Left renal pelvis (tissue), 4 donors: ENCODE measurements at regions not wholly inside any gene's neighbourhood (a gene's known extent, or its start where the extent isn't known, plus 50 kb on each side); places are given as distances from the start of the nearest gene placed in this dataset.

Source experiments
- DNase-seq, 4 donors: peaks; one replicate each; pipeline ENCODE4 v3.0.0-alpha.2; 2013; ENCODE audit warnings: low read depth in 4 of 4, low spot score in 3 of 4

- peak in 1 of 4 donors; percentile 49 for DNase-seq
Measured at GRCh38 chr2:236793023-236794011, 223.7 kb downstream of the ACKR3 start.

- no peak for DNase-seq
Measured at GRCh38 chr2:236794176-236794957, 224.7 kb downstream of the ACKR3 start.

- DNase-seq: no peak
Measured at GRCh38 chr2:236795169-236795860, 225.7 kb downstream of the ACKR3 start.

GRCh38 chr2:236795861-236796219, 226.2 kb downstream of the ACKR3 start:
- DNase-seq: no peak

- DNase-seq: no peak
Measured at GRCh38 chr2:236796236-236796635, 226.6 kb downstream of the ACKR3 start.

- no peak for DNase-seq
Measured at GRCh38 chr2:236797411-236797810, 227.8 kb downstream of the ACKR3 start.

- DNase-seq: no peak
Measured at GRCh38 chr2:236798491-236798890, 228.9 kb downstream of the ACKR3 start.

GRCh38 chr2:236799391-236800026, 229.9 kb downstream of the ACKR3 start:
- DNase-seq: no peak

- DNase-seq: no peak
Measured at GRCh38 chr2:236802862-236803261, 233.2 kb downstream of the ACKR3 start.

- no peak for DNase-seq
Measured at GRCh38 chr2:236803621-236804020, 234.0 kb downstream of the ACKR3 start.

- no peak for DNase-seq
Measured at GRCh38 chr2:236805800-236806531, 236.3 kb downstream of the ACKR3 start.

GRCh38 chr2:236809716-236810115, 240.1 kb downstream of the ACKR3 start:
- DNase-seq: no peak

- DNase-seq: no peak
Measured at GRCh38 chr2:236811062-236811656, 241.5 kb downstream of the ACKR3 start.

- no peak for DNase-seq
Measured at GRCh38 chr2:236813766-236814165, 244.1 kb downstream of the ACKR3 start.

GRCh38 chr2:236814593-236814992, 245.0 kb downstream of the ACKR3 start:
- DNase-seq: no peak

- no peak for DNase-seq
Measured at GRCh38 chr2:236815746-236816145, 246.1 kb downstream of the ACKR3 start.

GRCh38 chr2:236816197-236817170, 246.9 kb downstream of the ACKR3 start:
- DNase-seq: no peak

GRCh38 chr2:236818281-236819045, 248.8 kb downstream of the ACKR3 start:
- no peak for DNase-seq
